Mesothelial cell of epicardium (in vitro differentiated cells): ENCODE measurements at regions not wholly inside any gene's neighbourhood (a gene's known extent, or its start where the extent isn't known, plus 50 kb on each side); places are given as distances from the start of the nearest gene placed in this dataset.

Source experiments
- DNase-seq, 2 experiments: peaks; one replicate each; pipeline ENCODE4 v3.0.0; 2021; ENCODE audit warnings: low spot score in 2 of 2; ENCODE audit not compliant: unreplicated experiment in 2 of 2
- H3K27ac Mint-ChIP-seq: 2 replicates; pipeline ENCODE4 v1.8.0; 2021; ENCODE audit warnings: mixed read lengths
- H3K27me3 Mint-ChIP-seq: 2 replicates; pipeline ENCODE4 v1.8.0; 2021; ENCODE audit warnings: low read depth, mixed read lengths
- H3K36me3 Mint-ChIP-seq: 2 replicates; pipeline ENCODE4 v1.8.0; 2021; ENCODE audit warnings: mixed read lengths
- H3K4me1 Mint-ChIP-seq: 2 replicates; pipeline ENCODE4 v1.8.0; 2021; ENCODE audit warnings: mixed read lengths
- H3K4me3 Mint-ChIP-seq: 2 replicates; pipeline ENCODE4 v1.8.0; 2021; ENCODE audit warnings: mild to moderate bottlenecking, moderate library complexity, mixed read lengths
- H3K9me3 Mint-ChIP-seq: 2 replicates; pipeline ENCODE4 v1.8.0; 2021; ENCODE audit warnings: mixed read lengths
- CTCF ChIP-seq: fragments of 200-600 bp; sonication (generic); IDR thresholded peaks from one replicate; pipeline ENCODE4 v1.5.0; 2021; ENCODE audit warnings: antibody characterized with exemption; ENCODE audit not compliant: unreplicated experiment

GRCh38 chr2:49831698-49832367 lies 677.5 kb upstream of the FSHR start:
- H3K4me3 Mint-ChIP-seq = no peak overlapping the region
- no peak for TF ChIP-seq CTCF
- H3K36me3 Mint-ChIP-seq = peaks cover 3% of the 10 kb centered on the region
- no peaks in the 10 kb centered on the region for H3K27me3 Mint-ChIP-seq
- peaks cover 8% of the 10 kb centered on the region for H3K9me3 Mint-ChIP-seq
- H3K4me1 Mint-ChIP-seq = peaks cover 59% of the 10 kb centered on the region
- peak overlapping the region; percentile 70 for H3K27ac Mint-ChIP-seq
- DNase-seq = no peak

GRCh38 chr2:49830846-49831245 lies 676.5 kb upstream of the FSHR start:
- DNase-seq = no peak
- H3K9me3 Mint-ChIP-seq = peaks cover 15% of the 10 kb centered on the region
- peak overlapping the region; percentile 70 for H3K27ac Mint-ChIP-seq
- H3K4me3 Mint-ChIP-seq = no peak overlapping the region
- H3K36me3 Mint-ChIP-seq = peaks cover 9% of the 10 kb centered on the region
- TF ChIP-seq CTCF = no peak
- peaks cover 51% of the 10 kb centered on the region for H3K4me1 Mint-ChIP-seq
- H3K27me3 Mint-ChIP-seq = no peaks in the 10 kb centered on the region

GRCh38 chr2:49827366-49827765 lies 673.1 kb upstream of the FSHR start:
- H3K27me3 Mint-ChIP-seq = no peaks in the 10 kb centered on the region
- no peak overlapping the region for H3K4me3 Mint-ChIP-seq
- no peak overlapping the region for H3K27ac Mint-ChIP-seq
- peaks cover 27% of the 10 kb centered on the region for H3K36me3 Mint-ChIP-seq
- H3K9me3 Mint-ChIP-seq = peaks cover 47% of the 10 kb centered on the region
- H3K4me1 Mint-ChIP-seq = peaks cover 31% of the 10 kb centered on the region
- TF ChIP-seq CTCF = no peak
- no peak for DNase-seq

- H3K4me3 Mint-ChIP-seq = no peak overlapping the region
- no peaks in the 10 kb centered on the region for H3K36me3 Mint-ChIP-seq
- H3K27me3 Mint-ChIP-seq = no peaks in the 10 kb centered on the region
- no peak for TF ChIP-seq CTCF
- H3K27ac Mint-ChIP-seq = peak overlapping the region; percentile 75
- H3K9me3 Mint-ChIP-seq = peaks cover 4% of the 10 kb centered on the region
- no peak for DNase-seq
- peaks cover 41% of the 10 kb centered on the region for H3K4me1 Mint-ChIP-seq
Measured at GRCh38 chr2:49813208-49813607, 658.9 kb upstream of the FSHR start.

- H3K27me3 Mint-ChIP-seq = no peaks in the 10 kb centered on the region
- no peaks in the 10 kb centered on the region for H3K36me3 Mint-ChIP-seq
- TF ChIP-seq CTCF = no peak
- H3K27ac Mint-ChIP-seq = peak overlapping the region; percentile 75
- no peak for DNase-seq
- peaks cover 45% of the 10 kb centered on the region for H3K4me1 Mint-ChIP-seq
- no peak overlapping the region for H3K4me3 Mint-ChIP-seq
- H3K9me3 Mint-ChIP-seq = peaks cover 4% of the 10 kb centered on the region
Measured at GRCh38 chr2:49812730-49813129, 658.4 kb upstream of the FSHR start.
